GM19324 (cell line): ENCODE measurements at regions not wholly inside any gene's neighbourhood (a gene's known extent, or its start where the extent isn't known, plus 50 kb on each side); places are given as distances from the start of the nearest gene placed in this dataset.

ENCODE experiments used
- ATAC-seq: cut with Tn5 transposase; IDR thresholded peaks from one replicate; pipeline ENCODE4 v1.9.1; 2021; ENCODE audit warnings: mild to moderate bottlenecking, moderate library complexity; ENCODE audit not compliant: unreplicated experiment, low FRiP score

DNA sequence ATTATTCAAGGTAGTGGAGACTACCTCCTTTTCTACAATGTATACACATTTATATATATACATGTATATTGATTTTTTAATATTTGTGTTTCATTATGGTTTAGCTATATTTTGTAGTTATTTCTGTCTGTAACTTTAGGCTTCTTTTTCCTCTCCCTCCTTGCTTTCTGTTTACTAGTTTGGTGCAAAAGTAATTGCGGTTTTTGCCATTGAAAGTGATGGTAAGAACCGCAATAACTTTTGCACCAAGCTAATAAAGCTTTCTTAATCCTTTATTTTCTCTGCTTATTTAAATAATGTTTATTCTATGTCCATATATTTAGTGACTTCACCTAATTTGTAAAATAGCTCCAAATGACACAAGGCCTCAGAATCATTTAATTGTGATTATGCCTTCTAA is 195.3 kb upstream of the PLSCR5 start:
- no peak for ATAC-seq

DNA sequence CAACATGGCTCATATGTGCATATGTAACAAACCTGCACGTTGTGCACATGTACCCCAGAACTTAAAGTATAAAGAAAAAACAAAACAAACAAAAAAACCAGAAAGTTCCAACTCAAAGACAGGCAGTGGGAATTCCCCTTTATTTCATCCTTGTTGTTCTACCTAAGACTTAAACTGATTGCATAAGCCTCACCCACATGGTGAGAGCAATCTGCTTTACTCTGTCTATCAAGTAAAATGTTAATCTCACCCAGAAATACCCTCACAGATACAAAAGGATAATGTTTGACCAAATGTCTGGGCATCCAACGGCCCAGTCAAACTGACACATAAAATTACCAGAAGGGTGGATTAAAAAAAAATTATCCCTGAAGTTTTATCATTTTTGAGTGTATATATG is 190.9 kb upstream of the PLSCR5 start:
- ATAC-seq = no peak

DNA sequence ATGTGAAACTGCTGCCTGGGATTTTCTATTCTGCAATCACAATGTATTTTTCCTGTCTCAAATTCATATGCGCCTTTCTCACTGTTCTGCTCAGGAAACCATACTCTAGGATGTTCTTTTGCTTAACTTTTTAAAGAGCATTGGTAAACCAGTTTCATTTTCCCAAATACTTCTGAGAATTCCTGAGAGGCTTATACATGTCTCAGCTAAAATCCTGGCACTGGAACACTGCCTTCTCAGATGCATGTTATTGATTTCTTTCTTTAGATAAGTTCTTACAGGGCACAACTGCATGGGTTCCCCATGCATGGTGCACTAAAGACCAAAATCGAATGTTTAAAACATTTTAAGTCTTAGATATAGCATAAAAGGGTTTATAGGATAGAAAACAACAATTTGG is 178.3 kb upstream of the PLSCR5 start:
- no peak for ATAC-seq

DNA sequence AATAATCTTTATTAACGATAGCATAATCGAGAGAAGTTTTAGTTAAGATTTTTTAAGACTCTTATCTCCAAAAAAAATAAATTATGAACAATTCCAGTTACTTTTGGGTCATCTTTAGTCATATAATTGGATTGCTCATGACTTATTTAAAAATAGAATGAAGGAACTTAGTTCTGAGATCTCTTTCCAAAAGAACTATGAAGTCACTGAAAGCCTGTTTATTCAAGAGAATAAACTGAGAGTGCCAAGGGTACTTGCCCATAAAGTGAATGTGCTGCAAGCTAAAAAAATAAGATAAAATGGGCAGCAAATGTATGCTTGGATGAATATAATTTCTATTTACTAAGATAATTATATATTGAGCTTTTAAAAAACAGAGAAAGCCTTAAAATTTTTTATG is 176.5 kb upstream of the PLSCR5 start:
- no peak for ATAC-seq

DNA sequence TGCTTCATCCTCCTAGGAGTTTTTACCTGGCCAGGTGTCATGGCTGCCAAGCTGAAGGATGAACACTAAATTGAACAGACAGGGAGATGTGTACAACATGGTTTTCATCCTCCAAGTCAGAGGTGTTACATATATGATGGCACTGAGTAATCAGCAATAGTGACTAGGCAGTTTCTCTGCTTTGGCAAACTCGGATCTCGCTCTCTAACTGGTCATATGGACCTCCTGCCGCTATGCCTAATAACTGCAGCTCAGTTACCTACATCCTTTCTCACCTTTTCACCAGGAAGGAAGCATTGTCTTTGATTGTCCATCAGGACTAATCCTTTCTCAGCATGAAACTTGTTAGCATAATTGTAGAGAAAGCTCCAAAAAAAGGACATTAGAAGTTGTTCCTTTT is 175.9 kb upstream of the PLSCR5 start:
- no peak for ATAC-seq

DNA sequence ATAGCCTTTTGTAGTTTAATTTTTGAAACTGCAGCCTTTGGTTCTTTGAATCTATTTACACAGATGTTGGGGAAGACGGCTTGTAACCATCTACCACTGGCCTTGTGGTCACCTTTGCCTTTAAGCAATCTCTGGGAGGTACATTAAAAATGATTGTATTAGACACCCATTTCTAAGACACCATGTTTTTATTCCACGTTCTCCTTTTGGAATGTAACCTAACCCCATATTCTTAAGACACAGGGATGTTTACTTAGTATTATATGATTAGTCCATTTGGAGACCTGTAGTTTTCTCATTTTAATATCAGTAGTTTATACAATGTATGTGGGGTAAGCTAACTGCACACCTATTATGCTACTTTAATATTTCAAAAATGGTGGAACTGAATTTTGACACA is 175.1 kb upstream of the PLSCR5 start:
- ATAC-seq = no peak

DNA sequence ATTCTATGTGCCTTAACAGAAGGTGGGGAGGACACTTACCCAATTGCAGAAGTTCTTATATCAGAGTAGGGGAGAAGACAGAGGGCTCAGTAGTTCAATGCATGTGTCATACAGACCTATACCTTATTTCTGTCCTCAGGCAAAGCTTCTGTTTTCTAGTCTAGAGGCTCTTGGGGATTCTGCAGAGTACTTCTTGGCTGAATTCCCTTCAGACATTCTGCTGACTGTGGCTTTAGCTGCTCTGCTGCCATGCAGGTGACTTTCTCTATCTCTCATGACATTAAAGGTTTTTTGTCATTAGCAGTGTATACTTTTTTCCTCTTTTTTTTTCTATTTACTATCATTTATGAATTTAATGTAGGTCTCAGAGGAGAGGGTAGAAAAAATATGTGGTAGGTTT is 172.8 kb upstream of the PLSCR5 start:
- no peak for ATAC-seq

DNA sequence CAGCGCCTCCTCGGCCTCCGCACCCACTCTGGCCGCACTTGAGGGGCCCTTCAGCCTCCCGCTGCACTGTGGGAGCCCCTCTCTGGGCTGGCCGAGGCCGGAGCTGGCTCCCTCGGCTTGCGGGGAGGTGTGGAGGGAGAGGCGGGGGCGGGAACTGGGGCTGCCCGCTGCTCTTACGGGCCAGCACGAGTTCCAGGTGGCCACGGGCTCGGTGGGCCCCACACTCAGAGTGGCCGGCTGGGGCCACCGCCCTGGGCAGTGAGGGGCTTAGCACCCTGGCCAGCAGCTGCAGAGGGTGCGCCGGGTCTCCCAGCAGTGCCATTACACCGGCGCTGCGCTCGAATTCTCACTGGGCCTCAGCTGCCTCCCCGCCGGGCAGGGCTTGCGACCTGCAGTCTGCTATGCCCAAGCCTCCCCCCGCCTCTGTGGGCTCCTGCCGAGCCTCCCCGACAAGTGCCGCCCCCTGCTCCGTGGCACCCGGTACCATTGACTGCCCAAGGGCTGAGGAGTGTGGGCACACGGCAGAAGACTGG is 167.1 kb upstream of the PLSCR5 start:
- no peak for ATAC-seq

DNA sequence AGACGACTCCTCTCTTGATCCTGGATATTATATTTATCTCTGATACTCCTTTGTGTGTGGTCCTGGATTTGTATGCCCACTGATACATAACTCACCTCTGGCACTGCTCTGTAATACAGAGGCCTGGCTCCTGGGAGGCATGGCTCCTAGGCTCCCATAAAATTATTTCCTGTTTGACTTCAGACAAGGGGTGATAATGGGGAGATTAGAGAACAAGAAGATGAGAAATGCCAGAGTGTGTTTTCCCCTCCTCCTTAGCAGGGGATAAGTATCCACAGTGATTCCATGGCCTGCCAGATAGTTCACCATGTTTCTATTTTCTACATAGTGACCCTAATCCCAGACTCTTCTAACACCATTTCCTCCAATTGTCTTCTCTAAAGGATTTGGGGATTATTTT is 165.7 kb upstream of the PLSCR5 start:
- ATAC-seq = no peak

DNA sequence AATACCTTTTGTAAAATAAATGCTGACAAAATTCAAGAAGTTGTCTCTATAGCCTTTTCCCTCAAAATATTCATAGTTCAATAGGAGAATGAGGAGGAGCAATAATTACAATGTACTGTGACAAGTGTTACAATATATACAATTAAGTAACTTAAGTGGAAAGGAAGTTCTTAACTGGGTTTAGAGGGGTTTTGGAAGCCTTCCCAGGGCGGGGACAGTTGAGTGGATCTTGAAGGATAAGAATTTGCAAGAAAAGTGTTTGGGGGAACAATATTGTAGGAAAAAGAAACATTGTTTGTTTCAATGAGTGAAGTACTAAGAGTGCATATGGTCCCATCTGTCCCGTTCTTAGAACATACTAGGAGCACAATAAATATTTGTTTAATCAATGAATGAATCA is 165.2 kb upstream of the PLSCR5 start:
- no peak for ATAC-seq

DNA sequence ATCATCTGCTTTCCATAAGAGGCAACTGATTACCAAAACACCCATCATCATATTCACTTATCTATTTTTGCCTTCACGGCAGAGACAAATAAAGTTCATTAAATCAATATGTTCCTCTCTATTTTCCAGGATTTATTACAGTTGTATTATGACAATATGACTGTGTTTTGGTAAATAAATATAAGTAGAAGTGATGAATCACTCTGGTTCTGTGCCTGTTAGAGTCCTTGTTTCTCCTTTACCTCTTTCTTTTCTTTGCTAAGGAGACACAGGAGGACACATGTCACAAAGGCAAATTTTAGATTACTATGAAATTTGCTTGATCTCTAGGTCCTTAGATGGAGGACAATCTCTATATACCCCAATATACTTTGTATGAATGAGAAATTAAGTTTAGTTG is 152.6 kb upstream of the PLSCR5 start:
- ATAC-seq = no peak

DNA sequence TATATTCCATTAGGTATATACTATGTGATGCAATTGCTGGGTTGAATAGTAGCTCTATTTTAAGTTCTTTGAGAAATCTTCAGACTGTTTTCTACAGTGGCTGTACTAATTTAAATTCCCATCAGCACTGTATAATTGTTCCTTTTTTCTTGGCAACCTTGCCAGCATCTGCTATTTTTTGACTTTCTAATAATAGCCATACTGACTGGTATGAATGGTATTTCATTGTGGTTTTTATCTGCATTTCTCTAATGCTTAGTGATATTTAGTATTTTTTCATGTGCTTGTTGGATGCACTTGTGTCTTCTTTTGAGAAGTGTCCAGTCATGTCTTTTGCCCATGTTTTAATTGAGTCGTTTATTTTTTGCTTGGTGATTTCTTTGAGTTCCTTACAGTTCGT is 145.1 kb upstream of the PLSCR5 start:
- no peak for ATAC-seq

DNA sequence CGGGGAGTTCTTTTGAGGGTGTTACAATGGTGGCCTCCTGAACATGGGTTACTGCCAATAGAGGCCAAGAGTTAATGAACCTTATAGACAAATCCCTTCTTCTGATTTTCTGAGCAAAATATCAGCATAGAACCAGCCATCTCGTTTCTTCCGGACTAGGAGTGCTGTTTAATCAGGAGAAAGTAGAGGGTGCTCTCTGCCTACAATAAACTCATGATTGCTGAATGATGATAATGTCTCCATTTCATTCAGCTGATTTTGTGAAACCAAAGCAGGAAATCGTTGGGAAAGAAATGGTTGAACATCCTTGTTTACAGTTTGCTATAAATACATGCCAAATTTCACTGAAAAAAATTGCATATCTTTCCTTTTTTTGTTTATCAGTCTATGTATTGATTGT is 142.8 kb upstream of the PLSCR5 start:
- no peak for ATAC-seq

DNA sequence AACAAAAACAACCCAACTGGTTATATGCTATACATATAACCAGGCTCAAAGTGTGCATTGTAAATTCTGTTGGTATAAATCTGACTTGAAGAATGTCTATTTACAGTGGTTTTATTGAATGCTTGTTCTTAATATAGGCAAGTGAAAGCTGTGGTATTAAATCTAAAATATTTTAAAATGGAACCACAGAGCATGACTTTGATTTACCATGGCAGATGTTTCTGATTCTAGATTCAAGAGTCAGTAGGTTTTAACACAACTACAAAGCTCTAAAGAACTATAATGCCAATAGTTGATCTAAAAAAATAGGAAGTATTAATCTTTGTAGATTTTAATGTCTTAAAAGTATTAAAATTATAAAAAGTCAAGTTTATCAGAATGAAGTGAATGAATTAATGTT is 141.9 kb upstream of the PLSCR5 start:
- no peak for ATAC-seq

DNA sequence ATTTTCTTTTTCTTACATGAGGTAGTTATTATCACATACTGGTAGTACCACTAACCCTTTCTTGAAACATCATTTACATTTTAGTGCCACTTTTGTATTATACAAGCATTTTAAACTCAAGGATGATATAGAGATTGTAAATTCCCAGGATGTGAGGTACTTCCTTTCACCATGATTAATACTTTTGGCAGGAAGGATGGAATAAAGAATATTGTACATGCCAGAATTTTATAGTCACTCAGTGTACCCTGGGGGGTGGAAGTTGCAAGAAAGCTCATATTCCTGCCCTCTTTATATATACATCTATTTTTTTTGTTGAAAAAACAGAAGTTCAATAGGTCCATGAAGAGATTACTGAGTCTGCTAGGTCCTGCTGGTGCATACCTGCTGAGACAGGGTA is 141.0 kb upstream of the PLSCR5 start:
- no peak for ATAC-seq

DNA sequence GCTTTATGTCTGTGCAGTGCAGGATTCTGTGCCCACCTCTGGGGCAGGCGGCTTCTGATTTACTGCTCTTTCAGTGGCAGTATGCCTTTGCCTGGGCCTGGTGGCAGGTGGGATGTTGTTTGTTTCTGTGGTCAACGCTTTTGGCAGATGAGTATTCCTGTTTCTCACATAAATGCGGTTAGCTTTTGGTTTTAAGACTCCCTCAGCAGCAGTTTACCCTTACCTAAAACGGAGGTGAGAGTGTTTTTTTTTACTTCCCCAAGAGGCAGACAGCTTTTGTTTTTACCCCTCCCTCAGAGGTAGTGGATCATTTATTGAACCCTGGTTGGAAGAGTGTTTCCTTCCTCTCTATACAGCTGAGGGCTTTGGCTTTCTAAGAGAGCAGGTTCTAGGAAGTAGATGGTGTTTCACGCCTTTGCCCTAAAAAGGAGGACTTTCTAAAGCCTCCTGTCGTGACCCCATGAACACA is 134.1 kb upstream of the PLSCR5 start:
- ATAC-seq = peak; percentile 60

DNA sequence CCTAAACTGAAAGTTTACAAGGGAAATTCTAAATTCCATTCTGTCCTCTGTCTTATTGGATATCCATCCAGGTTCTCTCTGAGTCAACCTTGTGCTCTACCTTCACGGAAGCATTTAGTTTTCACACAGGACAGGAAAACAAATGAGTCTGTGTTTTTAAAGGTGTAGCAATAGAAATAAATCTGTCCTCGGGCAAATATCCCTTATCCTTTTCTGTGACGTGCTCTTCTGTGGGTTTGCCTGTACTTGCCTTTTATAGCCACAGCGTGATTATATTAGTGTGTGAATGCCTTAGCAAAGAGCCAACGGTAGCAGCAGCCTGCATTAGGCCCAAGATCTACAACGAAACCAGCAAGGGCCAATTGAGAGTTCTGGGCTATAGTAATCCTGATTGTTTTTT is 127.2 kb upstream of the PLSCR5 start:
- no peak for ATAC-seq

DNA sequence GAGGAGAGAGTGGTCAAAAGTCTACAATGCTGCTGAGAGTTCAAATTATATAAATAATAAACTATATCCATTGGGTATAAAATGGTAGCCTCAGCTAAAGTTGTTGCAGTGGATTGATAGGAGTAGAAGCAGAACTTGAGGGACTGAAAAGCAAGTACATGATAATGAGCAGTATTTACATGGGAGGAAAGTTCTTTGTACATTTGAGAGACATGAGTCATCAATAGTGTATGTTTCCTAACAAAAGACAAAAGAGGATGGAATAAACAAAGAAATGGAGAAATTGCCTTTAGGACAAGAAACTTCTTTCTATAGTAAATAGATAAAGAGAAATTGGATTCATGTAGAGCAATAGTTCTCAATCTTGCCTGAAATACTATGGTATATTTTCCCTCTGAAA is 110.0 kb upstream of the PLSCR5 start:
- ATAC-seq = no peak

DNA sequence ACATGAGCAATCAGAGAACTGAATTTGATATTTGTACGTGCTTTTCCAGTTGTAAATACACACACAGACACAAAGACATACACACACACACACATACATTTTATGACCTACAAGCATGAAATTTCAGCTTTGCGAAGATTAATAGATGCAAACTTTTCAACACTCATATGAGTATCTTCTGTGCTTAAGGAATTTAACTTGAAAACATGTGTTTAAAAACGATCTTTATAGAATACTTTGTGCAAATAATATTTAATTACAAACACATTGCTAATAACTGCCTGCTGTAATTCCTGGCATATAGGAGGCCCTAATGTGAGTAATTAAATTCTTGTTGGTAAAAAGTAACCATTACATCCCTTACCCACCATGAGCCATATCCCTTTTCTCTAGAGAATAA is 107.7 kb upstream of the PLSCR5 start:
- no peak for ATAC-seq

DNA sequence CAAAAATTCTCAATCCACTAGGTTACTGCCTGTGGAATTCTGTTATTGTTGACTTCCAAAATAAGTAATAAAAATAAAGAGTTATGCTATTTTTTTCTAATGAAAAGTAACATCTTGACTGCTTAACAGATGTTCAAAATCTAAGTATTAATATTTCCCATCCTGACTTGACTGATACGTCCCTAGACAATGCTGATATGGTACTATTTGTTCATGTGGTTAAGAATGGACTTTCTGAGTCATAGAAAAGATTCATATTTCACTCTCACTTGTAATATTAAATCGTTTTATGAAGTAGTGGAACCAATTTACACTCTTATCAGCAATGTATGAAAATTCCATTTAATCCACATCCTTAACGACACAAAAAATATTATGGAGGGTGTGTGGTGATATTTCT is 104.8 kb upstream of the PLSCR5 start:
- no peak for ATAC-seq

DNA sequence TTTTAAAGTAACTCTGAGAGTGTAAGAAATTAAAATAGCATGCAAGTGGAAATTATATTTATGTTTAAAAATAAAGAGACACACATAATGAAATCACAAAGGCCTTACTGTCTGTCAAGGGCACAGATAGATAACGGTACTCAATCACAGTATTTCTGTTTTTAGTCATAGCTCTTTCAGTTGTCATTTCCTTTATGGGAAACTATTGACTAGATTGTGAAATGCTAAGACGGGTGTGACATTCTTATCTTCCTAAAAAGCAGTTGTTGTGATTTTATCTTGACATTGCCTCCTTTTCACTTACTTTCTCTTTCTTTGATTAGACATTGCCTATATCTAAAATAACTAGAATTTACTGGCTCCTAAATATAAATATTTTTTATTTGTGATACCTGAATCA is 100.1 kb upstream of the PLSCR5 start:
- no peak for ATAC-seq

DNA sequence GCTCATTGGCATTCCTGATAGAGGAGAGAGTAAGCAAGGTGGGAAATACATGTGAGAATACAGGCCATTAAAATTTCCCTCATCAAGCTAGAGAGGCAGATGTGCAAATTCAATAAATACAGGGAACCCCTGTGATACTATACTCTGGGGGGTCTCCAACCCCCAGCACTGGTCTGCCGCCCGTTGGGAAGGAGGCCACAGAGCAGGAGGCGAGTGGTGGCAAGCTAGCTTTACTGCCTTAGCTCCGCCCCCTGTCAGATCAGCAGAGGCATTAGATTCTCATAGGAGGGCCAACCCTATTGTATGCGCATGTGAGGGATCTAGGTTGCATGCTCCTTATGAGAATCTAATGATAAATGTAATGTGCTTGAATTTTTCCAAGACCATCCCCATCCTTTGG is 97.1 kb upstream of the PLSCR5 start:
- ATAC-seq = no peak

DNA sequence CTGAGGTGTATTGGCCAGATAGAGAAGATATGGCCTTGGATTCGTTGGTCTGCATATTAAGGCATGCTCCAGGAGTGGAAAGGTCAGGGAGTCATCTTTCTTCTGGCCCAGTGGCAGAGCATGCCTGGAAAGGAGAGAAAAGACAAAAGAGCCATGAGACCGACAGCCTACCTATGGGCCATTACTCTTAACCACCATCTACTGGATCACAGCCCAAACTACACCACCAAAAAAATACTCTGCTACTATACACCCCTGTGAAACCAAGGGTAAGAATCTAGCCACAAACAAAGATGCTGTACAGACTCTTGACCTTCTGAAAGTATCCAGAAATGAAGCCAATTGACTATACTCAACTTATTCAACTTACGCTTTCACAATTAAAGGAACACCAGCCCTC is 96.1 kb upstream of the PLSCR5 start:
- ATAC-seq = no peak
